MM.1S (cell line): ENCODE measurements at regions not wholly inside any gene's neighbourhood (a gene's known extent, or its start where the extent isn't known, plus 50 kb on each side); places are given as distances from the start of the nearest gene placed in this dataset.
"Not testable (repeated sequence)": the region's sequence is repeated elsewhere in the genome, so short reads cannot be mapped to it uniquely, and the experiment has no call there.

Experiments used
- DNase-seq: peaks from one replicate; pipeline ENCODE4 v3.0.0-alpha.2; 2015
- H2AFZ ChIP-seq: fragments of 300-600 bp; sonication (generic); 2 replicates; pipeline ENCODE4 v1.6.0; 2016; ENCODE audit warnings: antibody characterized with exemption, low read length
- H3F3A ChIP-seq: fragments of 300-600 bp; sonication (generic); 2 replicates; pipeline ENCODE4 v1.6.1; 2016; ENCODE audit warnings: mild to moderate bottlenecking, antibody characterized with exemption, low read length, moderate library complexity, mixed read lengths; ENCODE audit not compliant: insufficient read depth
- H3K27ac ChIP-seq: fragments of 300-600 bp; sonication (generic); 2 replicates; pipeline ENCODE4 v1.5.1; 2016; ENCODE audit warnings: mild to moderate bottlenecking, low read length
- H3K27me3 ChIP-seq: fragments of 300-600 bp; sonication (generic); replicated peaks from 2 replicates; pipeline ENCODE4 v1.6.0; 2016; ENCODE audit warnings: low read length; ENCODE audit not compliant: insufficient read depth
- H3K36me3 ChIP-seq: fragments of 300-600 bp; sonication (generic); replicated peaks from 2 replicates; pipeline ENCODE4 v1.6.1; 2016; ENCODE audit warnings: mild to moderate bottlenecking, low read length, mixed read lengths; ENCODE audit not compliant: insufficient read depth
- H3K4me1 ChIP-seq: fragments of 300-600 bp; sonication (generic); 2 replicates; pipeline ENCODE4 v1.6.1; 2016; ENCODE audit warnings: low read length, mixed read lengths
- H3K4me2 ChIP-seq: fragments of 300-600 bp; sonication (generic); 2 replicates; pipeline ENCODE4 v1.6.0; 2016; ENCODE audit warnings: low read depth, low read length
- H3K4me3 ChIP-seq: fragments of 300-600 bp; sonication (generic); 2 replicates; pipeline ENCODE4 v1.5.1; 2016; ENCODE audit warnings: low read length, mixed read lengths
- H3K79me2 ChIP-seq: fragments of 300-600 bp; sonication (generic); 2 replicates; pipeline ENCODE4 v1.6.1; 2016; ENCODE audit warnings: mixed run types, low read length, mixed read lengths
- H3K9ac ChIP-seq: fragments of 300-600 bp; sonication (generic); 2 replicates; pipeline ENCODE4 v1.6.1; 2016; ENCODE audit warnings: low read length, mixed read lengths
- H3K9me2 ChIP-seq: fragments of 300-600 bp; sonication (generic); replicated peaks from 2 replicates; pipeline ENCODE4 v1.6.1; 2016; ENCODE audit warnings: mild to moderate bottlenecking, low read length, mixed read lengths; ENCODE audit not compliant: insufficient read depth
- H3K9me3 ChIP-seq: fragments of 300-600 bp; sonication (generic); replicated peaks from 2 replicates; pipeline ENCODE4 v1.6.1; 2016; ENCODE audit warnings: mild to moderate bottlenecking, low read length, mixed read lengths; ENCODE audit not compliant: insufficient read depth
- H4K20me1 ChIP-seq: fragments of 300-600 bp; sonication (generic); 2 replicates; pipeline ENCODE4 v1.6.1; 2016; ENCODE audit warnings: mild to moderate bottlenecking, low read length, moderate library complexity, mixed read lengths; ENCODE audit not compliant: insufficient read depth
- CTCF ChIP-seq: fragments of 300-600 bp; sonication (generic); IDR thresholded peaks from 2 replicates; pipeline ENCODE4 v1.5.1; 2016; ENCODE audit warnings: antibody characterized with exemption, low read length, mixed read lengths
- EZH2 ChIP-seq: fragments of 300-600 bp; sonication (generic); optimal IDR thresholded peaks from 2 replicates; pipeline ENCODE3; 2017; ENCODE audit warnings: low read depth, mild to moderate bottlenecking, antibody characterized with exemption, low read length, mixed read lengths
- EZH2phosphoT487 ChIP-seq: fragments of 300-600 bp; sonication (generic); IDR thresholded peaks from 2 replicates; pipeline ENCODE4 v1.6.1; 2018; ENCODE audit warnings: antibody characterized with exemption, low read length

GRCh38 chr2:89781962-89782361 lies 1090.5 kb downstream of the RPIA start:
- no peaks in the 10 kb centered on the region for H3F3A ChIP-seq
- H3K36me3 ChIP-seq: no peaks in the 10 kb centered on the region
- no peak overlapping the region for H3K4me2 ChIP-seq
- H3K9ac ChIP-seq: no peak overlapping the region
- no peaks in the 10 kb centered on the region for H3K4me1 ChIP-seq
- no peaks in the 10 kb centered on the region; the same call in 1 of the 2 replicates for H3K27me3 ChIP-seq
- TF ChIP-seq EZH2: no peak
- no peak for TF ChIP-seq CTCF
- TF ChIP-seq EZH2phosphoT487: no peak
- no peak overlapping the region for H3K4me3 ChIP-seq
- no peaks in the 10 kb centered on the region for H3K79me2 ChIP-seq
- H3K9me2 ChIP-seq: no peaks in the 10 kb centered on the region
- H2AFZ ChIP-seq: no peak overlapping the region
- no peak overlapping the region for H3K27ac ChIP-seq
- no peaks in the 10 kb centered on the region for H3K9me3 ChIP-seq
- no peaks in the 10 kb centered on the region for H4K20me1 ChIP-seq
- no peak for DNase-seq

- Histone ChIP-seq H3K79me2 (no peaks in the 10 kb centered on the region), H3K9ac (no peak overlapping the region), H3K27ac (no peak overlapping the region), H4K20me1 (no peaks in the 10 kb centered on the region), H3K4me1 (no peaks in the 10 kb centered on the region), H3K9me2 (no peaks in the 10 kb centered on the region), H3K4me2 (no peak overlapping the region), H3K9me3 (no peaks in the 10 kb centered on the region), H3K4me3 (no peak overlapping the region), H3K36me3 (no peaks in the 10 kb centered on the region), H3K27me3 (peaks cover 5% of the 10 kb centered on the region; the same call in 1 of the 2 replicates), H2AFZ (no peak overlapping the region), H3F3A (no peaks in the 10 kb centered on the region)
- TF ChIP-seq EZH2phosphoT487 (no peak), EZH2 (no peak), CTCF (no peak)
- no peak for DNase-seq
Measured at GRCh38 chr2:89784960-89785359, 1093.5 kb downstream of the RPIA start.

GRCh38 chr2:89785528-89785927 lies 1094.1 kb downstream of the RPIA start:
- H3F3A ChIP-seq, H3K4me2 ChIP-seq, H3K27ac ChIP-seq, H3K9ac ChIP-seq, H3K9me2 ChIP-seq, H3K9me3 ChIP-seq, H3K27me3 ChIP-seq, H4K20me1 ChIP-seq, H3K36me3 ChIP-seq, H3K4me1 ChIP-seq, H2AFZ ChIP-seq, DNase-seq, H3K79me2 ChIP-seq, H3K4me3 ChIP-seq: not testable (repeated sequence)

GRCh38 chr2:89786642-89787041 lies 1095.2 kb downstream of the RPIA start:
- not testable (repeated sequence) for H2AFZ ChIP-seq, DNase-seq, H3F3A ChIP-seq, H3K27ac ChIP-seq, H3K36me3 ChIP-seq, H3K9ac ChIP-seq, H4K20me1 ChIP-seq, H3K9me3 ChIP-seq, H3K4me3 ChIP-seq, H3K4me1 ChIP-seq, H3K27me3 ChIP-seq, H3K9me2 ChIP-seq, H3K79me2 ChIP-seq, H3K4me2 ChIP-seq

GRCh38 chr2:89795530-89795929 lies 1104.1 kb downstream of the RPIA start:
- not testable (repeated sequence) for H4K20me1 ChIP-seq, H3K27me3 ChIP-seq, H3K9me2 ChIP-seq, H3K9ac ChIP-seq, H3K9me3 ChIP-seq, H3K4me2 ChIP-seq, DNase-seq, H3K79me2 ChIP-seq, H2AFZ ChIP-seq, H3K36me3 ChIP-seq, H3K4me3 ChIP-seq, H3K27ac ChIP-seq, H3F3A ChIP-seq, H3K4me1 ChIP-seq
